ENCODE measurements at regions not wholly inside any gene's neighbourhood (a gene's known extent, or its start where the extent isn't known, plus 50 kb on each side); places are given as distances from the start of the nearest gene placed in this dataset.

DNA sequence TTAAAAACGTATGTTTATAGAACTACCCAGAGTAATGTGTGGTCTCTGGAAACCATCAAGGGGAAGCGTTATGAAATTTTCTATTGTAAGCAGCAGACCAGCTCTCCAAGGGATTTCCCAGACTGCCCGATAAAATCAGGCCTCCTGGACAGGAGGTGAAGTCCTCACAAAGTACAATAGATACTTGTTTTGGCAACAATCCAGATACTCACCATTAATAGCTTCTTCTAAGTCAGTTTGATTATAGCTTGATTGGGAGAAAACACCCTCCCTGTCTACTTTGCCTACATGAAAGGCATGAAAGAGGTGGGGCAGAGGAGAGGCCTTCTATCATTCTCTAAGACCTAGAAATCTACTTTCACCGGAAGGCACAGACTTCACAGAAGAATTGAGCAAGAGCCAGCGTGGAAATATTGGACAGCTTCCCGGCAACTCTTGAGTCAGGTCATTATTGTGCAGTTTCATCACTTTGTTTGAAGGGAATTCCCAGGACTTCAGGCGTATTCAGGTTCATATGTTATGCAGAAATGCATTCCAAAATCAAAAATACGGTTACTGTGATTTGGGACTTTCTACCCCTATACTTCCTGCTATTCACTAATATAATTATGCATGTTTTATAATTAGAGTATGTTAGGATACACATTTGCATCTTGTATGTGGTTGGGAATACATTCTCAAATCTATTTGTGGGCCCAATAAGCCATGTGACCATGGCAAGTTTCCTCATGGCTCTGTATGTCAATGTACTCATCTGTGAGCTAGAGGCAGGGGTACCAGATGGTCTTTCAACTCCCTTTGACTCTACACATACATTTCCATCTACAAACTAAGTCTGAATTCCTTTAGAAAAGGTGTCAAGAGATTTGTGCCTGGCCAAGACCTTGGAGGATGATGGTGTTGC, 103.5 kb downstream of the CD47 start:
- Mint-ChIP-seq H3K27me3 (ENCODE audit: insufficient read depth) (peaks cover 6% of the 10 kb centered on the region), H3K27ac (peak overlapping the region; percentile 46; the same call in 1 of the 2 replicates), H3K9me3 (no peaks in the 10 kb centered on the region), H3K4me3 (no peak overlapping the region), H3K4me1 (ENCODE audit: low read depth) (peaks cover 30% of the 10 kb centered on the region), H3K36me3 (ENCODE audit: low read depth) (no peaks in the 10 kb centered on the region)
- DNase-seq, result peak; percentile 87
- TF ChIP-seq, protein P1, sequence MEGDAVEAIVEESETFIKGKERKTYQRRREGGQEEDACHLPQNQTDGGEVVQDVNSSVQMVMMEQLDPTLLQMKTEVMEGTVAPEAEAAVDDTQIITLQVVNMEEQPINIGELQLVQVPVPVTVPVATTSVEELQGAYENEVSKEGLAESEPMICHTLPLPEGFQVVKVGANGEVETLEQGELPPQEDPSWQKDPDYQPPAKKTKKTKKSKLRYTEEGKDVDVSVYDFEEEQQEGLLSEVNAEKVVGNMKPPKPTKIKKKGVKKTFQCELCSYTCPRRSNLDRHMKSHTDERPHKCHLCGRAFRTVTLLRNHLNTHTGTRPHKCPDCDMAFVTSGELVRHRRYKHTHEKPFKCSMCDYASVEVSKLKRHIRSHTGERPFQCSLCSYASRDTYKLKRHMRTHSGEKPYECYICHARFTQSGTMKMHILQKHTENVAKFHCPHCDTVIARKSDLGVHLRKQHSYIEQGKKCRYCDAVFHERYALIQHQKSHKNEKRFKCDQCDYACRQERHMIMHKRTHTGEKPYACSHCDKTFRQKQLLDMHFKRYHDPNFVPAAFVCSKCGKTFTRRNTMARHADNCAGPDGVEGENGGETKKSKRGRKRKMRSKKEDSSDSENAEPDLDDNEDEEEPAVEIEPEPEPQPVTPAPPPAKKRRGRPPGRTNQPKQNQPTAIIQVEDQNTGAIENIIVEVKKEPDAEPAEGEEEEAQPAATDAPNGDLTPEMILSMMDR (IDR thresholded peaks at IDR 0.05), result no peak

GRCh38 chr3:107986505-107986904, 104.3 kb downstream of the CD47 start:
- peaks cover 6% of the 10 kb centered on the region for H3K27me3 Mint-ChIP-seq (ENCODE audit: insufficient read depth)
- no peak for DNase-seq
- H3K27ac Mint-ChIP-seq, result peak overlapping the region; percentile 46; the same call in 1 of the 2 replicates
- TF ChIP-seq, protein P1 (IDR thresholded peaks at IDR 0.05), result no peak
- H3K9me3 Mint-ChIP-seq, result no peaks in the 10 kb centered on the region
- H3K4me1 Mint-ChIP-seq (ENCODE audit: low read depth), result peaks cover 30% of the 10 kb centered on the region
- H3K4me3 Mint-ChIP-seq, result no peak overlapping the region
- H3K36me3 Mint-ChIP-seq (ENCODE audit: low read depth), result no peaks in the 10 kb centered on the region

- H3K9me3 Mint-ChIP-seq, result no peaks in the 10 kb centered on the region
- TF ChIP-seq, protein P1 (IDR thresholded peaks at IDR 0.05), result no peak
- peaks cover 6% of the 10 kb centered on the region for H3K27me3 Mint-ChIP-seq (ENCODE audit: insufficient read depth)
- H3K27ac Mint-ChIP-seq, result no peak overlapping the region
- no peaks in the 10 kb centered on the region for H3K36me3 Mint-ChIP-seq (ENCODE audit: low read depth)
- no peak overlapping the region for H3K4me3 Mint-ChIP-seq
- no peak for DNase-seq
- H3K4me1 Mint-ChIP-seq (ENCODE audit: low read depth), result peaks cover 30% of the 10 kb centered on the region
Measured at GRCh38 chr3:107985496-107985895, 105.3 kb downstream of the CD47 start.

DNA sequence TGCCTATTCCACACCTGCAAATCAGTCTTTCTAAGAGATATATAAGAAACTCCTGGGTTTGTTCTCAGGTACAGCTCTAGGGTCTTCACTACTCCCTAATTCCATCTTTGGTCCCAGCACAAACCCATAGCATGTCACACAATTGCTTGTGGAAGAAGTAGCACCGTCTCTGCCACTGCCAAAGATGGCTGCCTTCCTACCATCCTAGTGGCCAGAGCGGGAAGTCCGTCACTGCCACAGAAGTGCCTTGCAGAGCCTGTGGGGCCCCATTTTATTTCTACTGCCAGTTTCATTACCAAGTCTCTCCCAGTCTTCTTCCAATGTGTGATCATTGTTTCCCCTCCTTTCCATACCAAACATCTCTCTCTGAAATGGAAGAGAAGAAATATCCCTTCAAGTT, 107.6 kb downstream of the CD47 start:
- no peaks in the 10 kb centered on the region for H3K36me3 Mint-ChIP-seq (ENCODE audit: low read depth)
- peaks cover 14% of the 10 kb centered on the region for H3K27me3 Mint-ChIP-seq (ENCODE audit: insufficient read depth)
- peaks cover 19% of the 10 kb centered on the region for H3K4me1 Mint-ChIP-seq (ENCODE audit: low read depth)
- no peaks in the 10 kb centered on the region for H3K9me3 Mint-ChIP-seq
- no peak for DNase-seq
- H3K4me3 Mint-ChIP-seq, result no peak overlapping the region
- H3K27ac Mint-ChIP-seq, result no peak overlapping the region
- TF ChIP-seq, protein P1 (IDR thresholded peaks at IDR 0.05), result 0 out of 2 replicates have a peak, but pooled peaks have one; percentile 2

GRCh38 chr3:107982165-107982564, 108.7 kb downstream of the CD47 start:
- H3K27me3 Mint-ChIP-seq (ENCODE audit: insufficient read depth), result peaks cover 14% of the 10 kb centered on the region
- TF ChIP-seq, protein P1 (IDR thresholded peaks at IDR 0.05), result no peak
- H3K36me3 Mint-ChIP-seq (ENCODE audit: low read depth), result no peaks in the 10 kb centered on the region
- no peak overlapping the region for H3K27ac Mint-ChIP-seq
- H3K4me1 Mint-ChIP-seq (ENCODE audit: low read depth), result peaks cover 8% of the 10 kb centered on the region
- DNase-seq, result no peak
- H3K4me3 Mint-ChIP-seq, result no peak overlapping the region
- no peaks in the 10 kb centered on the region for H3K9me3 Mint-ChIP-seq
